ENCODE measurements at regions not wholly inside any gene's neighbourhood (a gene's known extent, or its start where the extent isn't known, plus 50 kb on each side); places are given as distances from the start of the nearest gene placed in this dataset.

- DNase-seq = no peak
Measured at GRCh38 chr3:25057379-25057778, 370.7 kb upstream of the RARB start.

DNA sequence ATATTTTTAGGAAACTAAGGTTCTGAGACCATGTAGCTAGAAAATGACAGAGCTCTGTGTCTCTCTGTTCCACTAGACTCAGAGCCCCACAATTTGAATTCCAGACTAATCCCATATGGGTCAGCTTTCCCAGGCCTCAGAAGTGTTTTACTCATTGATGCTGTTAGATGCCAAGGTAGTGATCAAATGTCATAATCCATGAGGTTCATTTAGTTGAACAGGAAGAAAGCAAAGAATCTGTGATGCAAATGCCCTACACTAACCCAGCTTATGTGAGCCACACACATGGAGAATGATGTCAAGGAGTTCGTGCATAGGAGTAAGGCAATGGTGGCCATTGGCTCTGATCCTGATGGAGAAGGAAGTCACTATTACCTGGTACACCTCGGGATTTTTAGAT, 363.4 kb upstream of the RARB start:
- no peak for DNase-seq

GRCh38 chr3:25069970-25070369, 358.1 kb upstream of the RARB start:
- no peak for DNase-seq

- no peak for DNase-seq
Measured at GRCh38 chr3:25071846-25072245, 356.2 kb upstream of the RARB start.

GRCh38 chr3:25073423-25073822, 354.6 kb upstream of the RARB start:
- DNase-seq = no peak

DNA sequence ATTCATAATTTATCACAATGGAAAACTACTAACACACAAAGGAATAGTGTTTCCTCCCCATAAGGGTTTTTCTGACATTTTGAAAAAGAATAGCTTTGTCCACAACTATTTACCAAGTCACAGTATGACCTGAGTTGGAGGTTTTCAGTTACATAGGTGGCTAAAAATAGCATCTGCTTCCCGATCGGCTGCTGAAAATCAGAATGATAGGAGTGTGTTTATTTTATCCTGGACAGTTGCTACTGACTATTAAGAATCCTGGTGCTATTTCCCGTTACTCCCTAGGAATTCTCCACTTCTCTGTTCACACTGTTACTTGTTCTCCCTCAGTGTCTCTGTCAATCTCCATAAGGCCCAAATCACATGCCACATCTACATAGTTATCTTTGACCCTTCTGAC, 353.9 kb upstream of the RARB start:
- no peak for DNase-seq

DNA sequence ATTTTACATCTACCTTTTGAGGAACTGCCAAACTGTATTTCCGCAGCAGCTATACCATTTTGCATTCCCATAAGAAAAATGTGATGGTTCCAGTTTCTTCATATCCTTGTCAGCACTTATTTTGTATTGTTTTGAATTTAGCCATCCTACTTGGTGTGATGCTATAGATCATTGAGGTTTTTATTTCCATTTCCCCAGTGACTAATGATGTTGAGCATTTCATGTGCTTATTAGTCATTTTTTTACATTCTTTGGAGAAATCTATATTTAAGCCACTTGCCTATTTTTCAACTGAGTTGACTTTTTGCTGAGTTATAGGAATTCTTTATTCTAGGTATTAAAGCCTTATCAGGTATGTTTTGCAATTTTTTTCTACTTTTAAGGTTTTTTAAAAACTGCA, 347.6 kb upstream of the RARB start:
- no peak for DNase-seq

DNA sequence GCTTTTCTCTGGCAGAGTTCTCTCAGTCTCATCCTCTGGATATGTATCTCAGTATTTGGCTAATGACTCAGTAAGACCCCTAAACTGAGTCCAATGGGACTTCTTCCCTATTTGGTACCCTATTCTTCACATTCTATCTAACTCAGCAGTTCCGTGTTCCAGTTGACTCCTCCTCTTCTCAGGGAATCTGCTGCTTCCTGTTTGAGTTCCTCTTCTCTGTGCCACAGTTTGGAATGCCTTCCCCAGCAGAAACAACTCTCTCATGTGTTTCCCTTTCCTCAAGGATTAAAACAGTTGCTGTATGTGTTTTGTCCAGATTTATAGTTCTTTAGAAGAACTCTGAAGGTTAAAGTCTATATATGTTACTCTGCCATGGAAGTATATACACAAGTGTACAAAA, 344.0 kb upstream of the RARB start:
- no peak for DNase-seq

DNA sequence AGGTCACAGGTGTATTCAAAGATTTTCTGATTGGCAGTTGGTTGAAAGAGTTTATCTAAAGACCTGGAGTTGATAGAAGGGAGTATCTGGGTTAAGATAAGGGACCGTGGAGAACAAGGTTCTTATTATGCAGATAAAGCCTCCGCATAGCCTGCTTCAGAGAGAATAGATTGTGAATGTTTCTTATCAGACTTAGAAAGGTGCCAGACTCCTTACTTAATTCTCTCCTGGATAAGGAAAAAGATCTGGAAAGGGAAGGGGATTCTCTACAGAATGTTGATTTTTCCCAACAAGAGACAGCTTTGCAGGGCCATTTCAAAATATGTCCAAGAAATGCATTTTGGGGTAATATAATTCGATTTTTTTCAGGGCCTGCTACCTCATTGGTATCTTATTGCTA, 341.3 kb upstream of the RARB start:
- no peak for DNase-seq

- no peak for DNase-seq
Measured at GRCh38 chr3:25088284-25088683, 339.8 kb upstream of the RARB start.

DNA sequence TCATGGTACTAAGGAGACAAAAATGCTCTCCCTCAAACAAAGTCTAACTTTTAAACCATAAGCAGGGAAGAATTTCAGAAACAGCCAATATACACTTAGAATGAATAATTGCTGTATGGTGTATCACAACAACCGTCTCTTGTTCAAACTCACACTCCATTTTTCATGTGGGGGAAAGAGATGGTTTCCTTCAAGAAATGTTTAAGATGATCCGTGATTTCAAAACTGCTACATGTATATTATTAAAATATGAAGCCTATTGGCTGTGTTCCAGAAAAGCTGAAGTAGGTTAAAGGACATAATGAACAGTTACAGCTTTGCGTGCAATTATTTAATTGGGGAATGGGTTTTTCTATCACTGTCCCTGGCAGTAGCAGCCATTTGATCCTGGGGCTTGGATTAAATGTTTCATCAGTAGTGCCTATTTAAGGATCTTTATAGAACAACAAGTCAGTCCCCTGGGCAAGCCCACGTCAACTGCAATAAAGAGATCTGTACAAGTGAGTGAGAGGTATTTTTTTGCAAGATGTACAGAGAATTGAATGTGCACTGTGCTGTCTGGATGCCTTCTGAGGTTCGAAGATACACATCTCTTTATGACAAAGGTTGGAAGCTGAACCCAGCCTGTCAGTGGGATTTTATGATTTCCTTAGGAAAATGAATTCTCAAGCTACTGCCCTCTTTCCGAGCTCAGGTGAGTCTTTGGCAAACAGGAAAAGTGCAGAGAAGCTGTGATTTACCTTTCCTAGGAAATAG, 337.2 kb upstream of the RARB start:
- DNase-seq = no peak

GRCh38 chr3:25091934-25092333, 336.1 kb upstream of the RARB start:
- DNase-seq = peak; percentile 37

- DNase-seq = no peak
Measured at GRCh38 chr3:25094932-25095685, 333.0 kb upstream of the RARB start.

- DNase-seq = no peak
Measured at GRCh38 chr3:25096536-25096935, 331.5 kb upstream of the RARB start.

GRCh38 chr3:25097023-25097422, 331.0 kb upstream of the RARB start:
- peak; percentile 17 for DNase-seq

GRCh38 chr3:25099666-25100065, 328.4 kb upstream of the RARB start:
- DNase-seq = no peak

DNA sequence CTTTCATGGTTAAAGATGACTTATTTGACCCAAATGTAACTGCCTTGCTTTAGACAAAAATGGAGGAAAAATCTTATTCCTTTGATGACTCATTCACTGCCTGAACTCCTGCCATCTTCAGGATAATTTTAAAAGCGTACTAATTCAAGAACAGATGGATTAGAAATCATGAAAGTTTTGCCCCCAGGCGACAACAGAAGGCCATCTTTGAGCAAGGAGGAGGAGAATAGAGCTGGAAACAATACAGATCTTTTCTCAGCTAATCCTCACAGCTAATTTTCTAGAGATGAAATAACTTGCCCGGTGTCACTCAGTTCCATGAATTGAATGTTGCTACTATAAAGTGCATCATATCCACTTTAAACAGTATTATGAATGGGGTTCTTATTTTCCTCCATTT, 324.7 kb upstream of the RARB start:
- no peak for DNase-seq

- no peak for DNase-seq
Measured at GRCh38 chr3:25107918-25108617, 320.0 kb upstream of the RARB start.

DNA sequence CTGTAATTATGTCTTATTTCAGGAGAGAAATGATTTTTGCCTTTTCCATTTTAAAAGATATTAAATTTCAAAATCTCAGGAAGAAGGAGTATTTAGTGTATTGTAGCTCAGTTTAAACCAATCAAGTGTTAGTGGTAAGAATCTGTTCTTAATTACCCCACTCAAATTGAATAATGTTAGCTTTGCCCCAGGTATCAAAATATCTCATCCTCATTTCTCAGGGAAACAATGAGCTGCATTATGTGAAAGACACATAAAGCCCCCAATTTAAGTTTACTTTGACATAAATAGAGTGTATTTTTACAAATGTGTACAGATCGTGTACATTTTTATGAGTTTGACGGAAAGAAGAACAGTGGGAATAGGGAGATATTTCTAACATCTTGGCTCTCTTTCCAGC, 317.4 kb upstream of the RARB start:
- DNase-seq = no peak

DNA sequence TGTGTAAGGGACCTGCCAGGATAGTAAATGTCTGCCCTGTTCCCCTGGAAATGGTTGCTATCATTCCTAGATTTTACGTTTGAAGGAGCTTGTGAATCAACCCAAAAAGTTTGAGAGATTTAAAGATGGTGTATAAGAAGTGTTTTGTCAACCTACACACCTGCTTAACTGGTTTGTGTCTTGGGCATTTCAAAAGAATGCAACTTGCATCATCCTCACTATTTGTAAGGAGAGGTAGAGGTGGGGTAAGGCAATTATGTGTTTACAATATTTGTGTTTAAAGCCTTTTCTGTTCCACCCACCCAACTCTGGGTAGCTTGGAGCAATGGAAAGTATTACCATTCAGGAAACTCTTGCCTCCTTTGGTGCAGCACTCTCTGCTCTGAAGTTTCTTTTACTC, 314.2 kb upstream of the RARB start:
- DNase-seq = no peak

- DNase-seq = no peak
Measured at GRCh38 chr3:25114532-25114931, 313.5 kb upstream of the RARB start.

- no peak for DNase-seq
Measured at GRCh38 chr3:25117005-25117593, 311.0 kb upstream of the RARB start.

- no peak for DNase-seq
Measured at GRCh38 chr3:25119682-25120081, 308.4 kb upstream of the RARB start.

DNA sequence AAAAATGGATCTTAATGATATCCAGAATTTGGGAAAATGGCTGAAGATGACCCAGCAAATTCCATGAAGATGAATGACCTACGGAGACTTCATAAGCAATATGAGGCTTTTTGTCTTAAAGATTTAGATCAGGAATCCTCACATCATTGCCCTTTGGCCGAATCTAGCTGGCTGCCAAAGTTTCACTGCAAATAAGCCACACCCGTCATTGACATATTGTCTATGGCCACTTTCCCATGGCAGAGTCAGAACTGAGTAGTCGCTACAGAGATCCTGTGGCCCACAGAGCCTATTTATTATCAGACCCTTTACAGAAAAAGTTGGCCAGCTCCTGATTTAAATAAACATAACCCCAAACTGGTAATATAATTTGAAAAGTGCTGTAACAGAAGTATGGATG, 307.4 kb upstream of the RARB start:
- DNase-seq = no peak
